ENCODE measurements at regions not wholly inside any gene's neighbourhood (a gene's known extent, or its start where the extent isn't known, plus 50 kb on each side); places are given as distances from the start of the nearest gene placed in this dataset.
"Not testable (repeated sequence)": the region's sequence is repeated elsewhere in the genome, so short reads cannot be mapped to it uniquely, and the experiment has no call there.

GRCh38 chr4:53852343-53852742 lies 212.1 kb downstream of the CHIC2 start:
- H2AFZ ChIP-seq (ENCODE audit: low read depth, low read length): no peak overlapping the region
- H3K36me3 ChIP-seq (ENCODE audit: insufficient read depth, low read length): no peaks in the 10 kb centered on the region
- H3K27me3 ChIP-seq (ENCODE audit: insufficient read depth, low read length): no peaks in the 10 kb centered on the region
- H3K4me3 ChIP-seq (ENCODE audit: low read length): no peak overlapping the region
- H3K9me3 ChIP-seq (ENCODE audit: low read length): no peaks in the 10 kb centered on the region
- H3K4me1 ChIP-seq (ENCODE audit: insufficient read depth, low read length): no peaks in the 10 kb centered on the region

DNA sequence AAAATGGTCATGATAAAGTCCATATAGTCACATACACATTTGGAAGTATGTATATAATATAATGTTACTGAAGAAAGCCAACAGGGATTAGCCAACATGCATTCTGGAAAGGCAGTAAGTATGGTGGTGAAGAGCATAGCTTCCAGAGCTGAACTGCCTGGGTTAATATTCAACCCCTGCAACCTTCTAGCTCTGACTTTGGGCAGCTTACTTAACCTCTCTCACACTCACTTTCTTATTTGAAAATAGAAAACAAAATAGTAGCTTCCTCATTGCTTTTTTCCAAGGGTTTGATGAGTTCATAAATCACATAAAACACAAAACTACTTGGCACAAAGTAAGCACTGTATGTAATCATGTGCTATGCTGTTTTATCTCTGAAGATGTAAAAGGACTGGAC lies 216.4 kb downstream of the CHIC2 start:
- Histone ChIP-seq H3K4me3 (ENCODE audit: low read length) (no peak overlapping the region), H3K4me1 (ENCODE audit: insufficient read depth, low read length) (peaks cover 3% of the 10 kb centered on the region)

GRCh38 chr4:53844551-53844950 lies 219.9 kb downstream of the CHIC2 start:
- H3K9me3 ChIP-seq (ENCODE audit: low read length): no peaks in the 10 kb centered on the region
- H2AFZ ChIP-seq (ENCODE audit: low read depth, low read length): no peak overlapping the region

More for the DNA sequence above, 216.4 kb downstream of the CHIC2 start:
- no peaks in the 10 kb centered on the region for H3K36me3 ChIP-seq (ENCODE audit: insufficient read depth, low read length)
- H3K9me3 ChIP-seq (ENCODE audit: low read length): no peaks in the 10 kb centered on the region
- no peaks in the 10 kb centered on the region for H3K27me3 ChIP-seq (ENCODE audit: insufficient read depth, low read length)
- no peak overlapping the region for H2AFZ ChIP-seq (ENCODE audit: low read depth, low read length)

DNA sequence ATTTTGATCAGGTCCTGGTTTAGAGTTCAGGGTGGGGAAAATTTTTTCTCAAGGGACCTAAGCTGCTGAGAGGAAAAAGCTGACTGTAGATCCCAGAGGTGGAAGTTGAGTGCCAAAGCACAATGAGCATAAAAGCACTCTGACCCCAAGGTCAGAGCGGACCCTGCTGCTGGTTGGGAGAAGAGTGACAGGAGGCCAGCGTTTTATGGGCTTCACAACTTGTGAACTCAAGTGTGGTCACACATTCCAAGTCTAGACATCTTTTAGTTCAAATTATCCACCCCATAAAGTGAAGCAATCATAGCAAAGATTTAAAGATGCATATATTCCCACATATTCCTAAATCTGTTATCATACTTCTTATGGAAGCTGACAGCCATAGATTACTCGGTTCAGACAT lies 220.3 kb downstream of the CHIC2 start:
- Histone ChIP-seq H3K4me1 (ENCODE audit: insufficient read depth, low read length) (peaks cover 3% of the 10 kb centered on the region), H3K9me3 (ENCODE audit: low read length) (no peaks in the 10 kb centered on the region), H3K4me3 (ENCODE audit: low read length) (no peak overlapping the region)

More at GRCh38 chr4:53844551-53844950, 219.9 kb downstream of the CHIC2 start:
- no peaks in the 10 kb centered on the region for H3K27me3 ChIP-seq (ENCODE audit: insufficient read depth, low read length)
- no peaks in the 10 kb centered on the region for H3K36me3 ChIP-seq (ENCODE audit: insufficient read depth, low read length)
- H3K4me3 ChIP-seq (ENCODE audit: low read length): no peak overlapping the region
- peaks cover 3% of the 10 kb centered on the region for H3K4me1 ChIP-seq (ENCODE audit: insufficient read depth, low read length)

GRCh38 chr4:53841711-53842110 lies 222.7 kb downstream of the CHIC2 start:
- Histone ChIP-seq H3K4me1 (ENCODE audit: insufficient read depth, low read length) (peaks cover 3% of the 10 kb centered on the region), H3K36me3 (ENCODE audit: insufficient read depth, low read length) (no peaks in the 10 kb centered on the region), H3K9me3 (ENCODE audit: low read length) (no peaks in the 10 kb centered on the region)

More for the DNA sequence above, 220.3 kb downstream of the CHIC2 start:
- Histone ChIP-seq H3K27me3 (ENCODE audit: insufficient read depth, low read length) (no peaks in the 10 kb centered on the region), H2AFZ (ENCODE audit: low read depth, low read length) (no peak overlapping the region), H3K36me3 (ENCODE audit: insufficient read depth, low read length) (no peaks in the 10 kb centered on the region)

DNA sequence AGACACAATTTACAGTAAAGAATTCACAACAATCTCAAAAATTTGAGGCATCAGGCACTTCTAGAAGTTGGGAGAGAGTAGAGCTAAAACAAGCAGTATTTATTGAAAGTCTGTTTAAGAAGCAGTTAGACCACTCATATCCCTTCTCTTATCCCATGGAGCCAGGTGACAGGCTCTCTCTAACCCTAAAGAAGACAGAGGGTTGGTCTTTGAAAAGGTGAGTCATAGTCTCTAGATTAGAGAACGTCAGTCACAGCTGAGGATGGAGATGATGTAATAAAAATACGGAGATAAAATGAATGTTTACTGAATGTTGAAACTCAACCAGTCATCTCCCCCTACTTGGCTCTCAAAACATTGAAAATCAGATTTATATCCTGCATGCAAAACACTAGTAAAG lies 223.8 kb downstream of the CHIC2 start:
- no peak overlapping the region for H2AFZ ChIP-seq (ENCODE audit: low read depth, low read length)
- H3K4me3 ChIP-seq (ENCODE audit: low read length): no peak overlapping the region
- no peaks in the 10 kb centered on the region for H3K27me3 ChIP-seq (ENCODE audit: insufficient read depth, low read length)
- H3K36me3 ChIP-seq (ENCODE audit: insufficient read depth, low read length): no peaks in the 10 kb centered on the region
- H3K9me3 ChIP-seq (ENCODE audit: low read length): no peaks in the 10 kb centered on the region
- H3K4me1 ChIP-seq (ENCODE audit: insufficient read depth, low read length): peaks cover 3% of the 10 kb centered on the region

More at GRCh38 chr4:53841711-53842110, 222.7 kb downstream of the CHIC2 start:
- H3K4me3 ChIP-seq (ENCODE audit: low read length): no peak overlapping the region
- no peak overlapping the region for H2AFZ ChIP-seq (ENCODE audit: low read depth, low read length)
- H3K27me3 ChIP-seq (ENCODE audit: insufficient read depth, low read length): no peaks in the 10 kb centered on the region

GRCh38 chr4:53833302-53834003 lies 231.0 kb downstream of the CHIC2 start:
- not testable (repeated sequence) for H3K9me3 ChIP-seq (ENCODE audit: low read length); H3K27me3 ChIP-seq (ENCODE audit: insufficient read depth, low read length); H2AFZ ChIP-seq (ENCODE audit: low read depth, low read length); H3K4me3 ChIP-seq (ENCODE audit: low read length); H3K36me3 ChIP-seq (ENCODE audit: insufficient read depth, low read length); H3K4me1 ChIP-seq (ENCODE audit: insufficient read depth, low read length)

DNA sequence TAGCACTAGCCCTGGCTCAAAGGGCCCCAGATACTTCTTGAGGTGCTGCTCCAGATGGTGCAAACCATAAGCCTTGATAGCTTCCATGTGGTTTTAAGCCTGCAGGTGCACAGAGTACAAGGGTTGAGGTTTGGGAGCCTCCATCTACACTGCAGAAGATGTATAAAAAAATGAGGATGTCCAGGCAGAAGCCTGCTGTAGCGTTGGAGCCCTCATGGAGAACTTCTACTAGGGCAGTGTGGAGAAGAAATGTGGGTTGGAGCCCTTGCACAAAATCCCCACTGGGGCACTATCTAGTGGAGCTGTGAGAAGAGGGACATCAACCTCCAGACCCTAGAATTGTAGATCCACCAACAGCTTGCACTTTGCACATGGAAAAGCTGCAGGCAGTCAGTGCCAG lies 231.9 kb downstream of the CHIC2 start:
- Histone ChIP-seq H3K9me3 (ENCODE audit: low read length) (no peaks in the 10 kb centered on the region), H3K4me1 (ENCODE audit: insufficient read depth, low read length) (no peaks in the 10 kb centered on the region), H3K4me3 (ENCODE audit: low read length) (no peak overlapping the region), H2AFZ (ENCODE audit: low read depth, low read length) (no peak overlapping the region), H3K27me3 (ENCODE audit: insufficient read depth, low read length) (no peaks in the 10 kb centered on the region), H3K36me3 (ENCODE audit: insufficient read depth, low read length) (no peaks in the 10 kb centered on the region)

GRCh38 chr4:53830511-53830910 lies 233.9 kb downstream of the CHIC2 start:
- Histone ChIP-seq H3K4me1 (ENCODE audit: insufficient read depth, low read length) (no peaks in the 10 kb centered on the region), H3K27me3 (ENCODE audit: insufficient read depth, low read length) (no peaks in the 10 kb centered on the region), H3K9me3 (ENCODE audit: low read length) (no peaks in the 10 kb centered on the region), H3K4me3 (ENCODE audit: low read length) (no peak overlapping the region), H3K36me3 (ENCODE audit: insufficient read depth, low read length) (no peaks in the 10 kb centered on the region), H2AFZ (ENCODE audit: low read depth, low read length) (no peak overlapping the region)

- H3K9me3 ChIP-seq (ENCODE audit: low read length): no peaks in the 10 kb centered on the region
- H3K4me3 ChIP-seq (ENCODE audit: low read length): no peak overlapping the region
- no peak overlapping the region for H2AFZ ChIP-seq (ENCODE audit: low read depth, low read length)
- no peaks in the 10 kb centered on the region for H3K36me3 ChIP-seq (ENCODE audit: insufficient read depth, low read length)
- H3K27me3 ChIP-seq (ENCODE audit: insufficient read depth, low read length): no peaks in the 10 kb centered on the region
- no peaks in the 10 kb centered on the region for H3K4me1 ChIP-seq (ENCODE audit: insufficient read depth, low read length)
Observed at GRCh38 chr4:53821179-53821851, 230.0 kb upstream of the LNX1 start.

DNA sequence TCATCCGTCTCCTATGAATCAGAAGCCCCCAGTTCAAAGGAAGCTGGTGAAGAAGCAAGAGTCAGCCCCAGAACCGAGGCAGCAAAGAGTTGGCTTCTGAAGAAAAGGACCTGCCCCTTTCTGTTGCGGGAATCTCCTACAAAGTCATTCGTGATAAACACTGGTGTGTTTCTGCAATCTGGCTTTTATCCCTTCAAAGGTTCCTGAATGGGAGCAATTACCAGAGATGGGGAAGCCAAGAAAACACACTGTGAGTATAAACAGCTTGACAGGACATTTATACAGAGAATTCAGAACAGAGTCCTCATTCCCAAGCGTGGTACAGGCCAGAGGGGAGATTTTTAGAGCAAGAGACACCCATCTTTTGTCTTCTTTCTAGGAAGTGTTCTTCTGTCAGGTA lies 226.8 kb upstream of the LNX1 start:
- Histone ChIP-seq H3K9me3 (ENCODE audit: low read length) (no peaks in the 10 kb centered on the region), H3K4me1 (ENCODE audit: insufficient read depth, low read length) (no peaks in the 10 kb centered on the region), H2AFZ (ENCODE audit: low read depth, low read length) (no peak overlapping the region), H3K4me3 (ENCODE audit: low read length) (no peak overlapping the region), H3K36me3 (ENCODE audit: insufficient read depth, low read length) (no peaks in the 10 kb centered on the region), H3K27me3 (ENCODE audit: insufficient read depth, low read length) (no peaks in the 10 kb centered on the region)

DNA sequence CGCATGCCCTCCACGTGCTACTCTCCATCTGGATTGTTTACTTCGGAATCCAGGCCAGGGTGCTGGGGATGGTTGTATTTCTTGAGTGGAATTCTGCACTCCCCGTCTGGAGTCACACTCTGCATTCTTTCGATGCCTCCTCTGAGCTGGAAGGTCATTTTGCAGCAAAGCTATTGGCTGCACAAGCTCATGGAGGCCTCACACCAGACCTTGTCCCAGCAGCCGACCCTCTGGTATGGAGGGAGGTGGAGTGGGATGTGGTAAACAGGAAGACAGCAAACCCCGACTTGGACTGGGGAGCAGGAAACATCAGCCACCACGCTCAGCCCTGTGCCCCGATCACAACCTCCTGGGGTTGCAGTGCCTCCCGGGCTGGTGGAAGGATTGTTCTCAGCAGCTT lies 225.3 kb upstream of the LNX1 start:
- H3K4me1 ChIP-seq (ENCODE audit: insufficient read depth, low read length): no peaks in the 10 kb centered on the region
- H3K27me3 ChIP-seq (ENCODE audit: insufficient read depth, low read length): no peaks in the 10 kb centered on the region
- no peaks in the 10 kb centered on the region for H3K36me3 ChIP-seq (ENCODE audit: insufficient read depth, low read length)
- H2AFZ ChIP-seq (ENCODE audit: low read depth, low read length): no peak overlapping the region
- no peaks in the 10 kb centered on the region for H3K9me3 ChIP-seq (ENCODE audit: low read length)
- no peak overlapping the region for H3K4me3 ChIP-seq (ENCODE audit: low read length)

DNA sequence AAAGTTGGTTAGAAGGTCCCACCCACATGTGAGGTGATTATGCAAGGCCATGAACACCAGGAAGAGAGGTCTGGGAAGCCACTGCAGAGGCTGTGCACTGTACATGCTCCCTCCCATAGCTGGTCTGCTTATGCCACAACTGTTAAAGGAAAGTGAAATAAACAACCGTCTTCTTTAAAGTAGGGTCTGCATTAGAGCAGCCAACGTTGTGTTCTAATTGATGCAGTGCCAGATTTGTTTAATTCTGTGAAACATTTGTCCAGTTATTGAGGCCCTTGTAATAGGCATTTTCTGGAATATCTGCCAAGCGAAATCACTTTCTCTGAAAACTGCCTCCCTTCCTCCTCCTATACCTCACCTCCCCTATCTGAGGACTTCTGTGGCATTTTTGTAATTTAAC lies 224.0 kb upstream of the LNX1 start:
- no peaks in the 10 kb centered on the region for H3K4me1 ChIP-seq (ENCODE audit: insufficient read depth, low read length)

More for the DNA sequence above, 224.0 kb upstream of the LNX1 start:
- Histone ChIP-seq H3K36me3 (ENCODE audit: insufficient read depth, low read length) (no peaks in the 10 kb centered on the region), H3K9me3 (ENCODE audit: low read length) (no peaks in the 10 kb centered on the region), H2AFZ (ENCODE audit: low read depth, low read length) (no peak overlapping the region), H3K4me3 (ENCODE audit: low read length) (no peak overlapping the region), H3K27me3 (ENCODE audit: insufficient read depth, low read length) (no peaks in the 10 kb centered on the region)
